SU-DHL-6 (cell line): ENCODE measurements at regions not wholly inside any gene's neighbourhood (a gene's known extent, or its start where the extent isn't known, plus 50 kb on each side); places are given as distances from the start of the nearest gene placed in this dataset.

Experiments
- EZH2phosphoT487 ChIP-seq: fragments of 200-600 bp; sonication (generic), shearing (Covaris generic); conservative IDR thresholded peaks from 2 replicates; pipeline ENCODE4 v1.6.1; 2018; ENCODE audit warnings: mild to moderate bottlenecking, antibody characterized with exemption, low read length, moderate library complexity, mixed read lengths
- TF ChIP-seq, protein P1 (sequence below): fragments of 200-600 bp; sonication (generic); IDR thresholded peaks from one replicate; pipeline ENCODE4 v1.5.1; 2017; ENCODE audit warnings: antibody characterized with exemption, mild to moderate bottlenecking, low read length, moderate library complexity; ENCODE audit not compliant: insufficient read depth, poor library complexity, severe bottlenecking

- TF ChIP-seq, protein P1, sequence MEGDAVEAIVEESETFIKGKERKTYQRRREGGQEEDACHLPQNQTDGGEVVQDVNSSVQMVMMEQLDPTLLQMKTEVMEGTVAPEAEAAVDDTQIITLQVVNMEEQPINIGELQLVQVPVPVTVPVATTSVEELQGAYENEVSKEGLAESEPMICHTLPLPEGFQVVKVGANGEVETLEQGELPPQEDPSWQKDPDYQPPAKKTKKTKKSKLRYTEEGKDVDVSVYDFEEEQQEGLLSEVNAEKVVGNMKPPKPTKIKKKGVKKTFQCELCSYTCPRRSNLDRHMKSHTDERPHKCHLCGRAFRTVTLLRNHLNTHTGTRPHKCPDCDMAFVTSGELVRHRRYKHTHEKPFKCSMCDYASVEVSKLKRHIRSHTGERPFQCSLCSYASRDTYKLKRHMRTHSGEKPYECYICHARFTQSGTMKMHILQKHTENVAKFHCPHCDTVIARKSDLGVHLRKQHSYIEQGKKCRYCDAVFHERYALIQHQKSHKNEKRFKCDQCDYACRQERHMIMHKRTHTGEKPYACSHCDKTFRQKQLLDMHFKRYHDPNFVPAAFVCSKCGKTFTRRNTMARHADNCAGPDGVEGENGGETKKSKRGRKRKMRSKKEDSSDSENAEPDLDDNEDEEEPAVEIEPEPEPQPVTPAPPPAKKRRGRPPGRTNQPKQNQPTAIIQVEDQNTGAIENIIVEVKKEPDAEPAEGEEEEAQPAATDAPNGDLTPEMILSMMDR, result no peak
- TF ChIP-seq EZH2phosphoT487, result no peak
Measured at GRCh38 chr15:77826006-77826695, 193.4 kb upstream of the LINGO1 start.
